Esophagus squamous epithelium (tissue), 5 donors: ENCODE measurements at regions not wholly inside any gene's neighbourhood (a gene's known extent, or its start where the extent isn't known, plus 50 kb on each side); places are given as distances from the start of the nearest gene placed in this dataset.

Experiments used
- DNase-seq: peaks from one replicate; lab custom pipeline; 2025; lab: John Stamatoyannopoulos, UW
- H3K27ac ChIP-seq, 4 donors: fragments of 200-600 bp; sonication (generic); one replicate each; pipeline ENCODE4 v1.5.1; 2016 to 2019; ENCODE audit warnings: mild to moderate bottlenecking in 1 of 4
- H3K27me3 ChIP-seq, 4 donors: fragments of 200-600 bp; sonication (generic); 1 replicate in 3 of 4; 2 replicates in 1 of 4; pipeline versions ENCODE4 v1.5.1 to v1.6.0; 2017 to 2021; ENCODE audit warnings: antibody characterized with exemption in 1 of 4
- H3K36me3 ChIP-seq, 3 donors: fragments of 200-600 bp; sonication (generic); one replicate each; pipeline ENCODE4 v1.5.1; 2016 to 2019
- H3K4me1 ChIP-seq, 3 donors: fragments of 200-600 bp; sonication (generic); one replicate each; pipeline ENCODE4 v1.5.1; 2017 to 2019
- H3K4me3 ChIP-seq, 4 donors: fragments of 200-600 bp; sonication (generic); 1 replicate in 3 of 4; 2 replicates in 1 of 4; pipeline ENCODE4 v1.5.1; 2016 to 2019; ENCODE audit warnings: mild to moderate bottlenecking in 2 of 4, moderate library complexity in 1 of 4
- H3K9me3 ChIP-seq, 3 donors: fragments of 200-600 bp; sonication (generic); one replicate each; pipeline ENCODE4 v1.5.1; 2016 to 2019
- POLR2A ChIP-seq, 4 donors: fragments of 450-650 bp; IDR thresholded peaks; one replicate each; pipeline ENCODE4 v1.6.1; 2017; ENCODE audit warnings: antibody characterized with exemption in 4 of 4, mild to moderate bottlenecking in 4 of 4, moderate library complexity in 3 of 4
- WGBS, 2 donors: methylation state at CpG; one replicate each; pipeline ENCODE4 v1.1.5; 2018; 5-methylcytosine and 5-hydroxymethylcytosine counted together
- intact Hi-C: fragments of 100-400 bp; cut with DNase I; formaldehyde crosslinking; loops from one replicate; pipeline ENCODE4 v1.15.0; 2022
- TF ChIP-seq, protein P1 (sequence below), 6 experiments: fragments of 450-650 bp in 4 of 6; fragments of 200-600 bp in 2 of 6; sonication (generic) in 2 of 6; IDR thresholded peaks; one replicate each; pipeline ENCODE4 v1.5.1; 2016 to 2019; ENCODE audit warnings: antibody characterized with exemption in 6 of 6, mild to moderate bottlenecking in 4 of 6, moderate library complexity in 4 of 6
- donor health status: DM: yes; HTN: yes; CAD: no.

DNA sequence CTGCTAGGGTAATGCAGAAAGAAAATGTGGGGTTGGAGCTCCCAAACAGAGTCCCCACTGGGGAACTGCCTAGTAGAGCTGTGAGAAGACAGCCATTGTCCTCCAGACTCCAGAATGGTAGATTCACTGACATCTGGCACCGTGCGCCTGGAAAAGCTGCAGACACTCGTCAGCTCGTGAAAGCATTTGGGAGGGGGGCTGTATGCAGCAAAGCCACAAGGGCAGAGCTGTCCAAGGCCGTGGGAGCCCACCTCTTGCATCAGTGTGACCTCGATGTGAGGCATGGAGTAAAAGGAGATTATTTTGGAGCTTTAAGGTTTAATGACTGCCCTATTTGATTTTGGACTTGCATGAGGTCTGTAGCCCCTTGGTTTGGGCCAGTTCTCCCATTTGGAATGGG is 242.9 kb downstream of the VGLL3 start:
- Histone ChIP-seq H3K27ac (no peak overlapping the region), H3K27me3 (no peaks in the 10 kb centered on the region), H3K4me1 (no peaks in the 10 kb centered on the region), H3K9me3 (no peaks in the 10 kb centered on the region), H3K36me3 (no peaks in the 10 kb centered on the region), H3K4me3 (no peak overlapping the region)
- DNase-seq: no peak
- TF ChIP-seq, protein P1, sequence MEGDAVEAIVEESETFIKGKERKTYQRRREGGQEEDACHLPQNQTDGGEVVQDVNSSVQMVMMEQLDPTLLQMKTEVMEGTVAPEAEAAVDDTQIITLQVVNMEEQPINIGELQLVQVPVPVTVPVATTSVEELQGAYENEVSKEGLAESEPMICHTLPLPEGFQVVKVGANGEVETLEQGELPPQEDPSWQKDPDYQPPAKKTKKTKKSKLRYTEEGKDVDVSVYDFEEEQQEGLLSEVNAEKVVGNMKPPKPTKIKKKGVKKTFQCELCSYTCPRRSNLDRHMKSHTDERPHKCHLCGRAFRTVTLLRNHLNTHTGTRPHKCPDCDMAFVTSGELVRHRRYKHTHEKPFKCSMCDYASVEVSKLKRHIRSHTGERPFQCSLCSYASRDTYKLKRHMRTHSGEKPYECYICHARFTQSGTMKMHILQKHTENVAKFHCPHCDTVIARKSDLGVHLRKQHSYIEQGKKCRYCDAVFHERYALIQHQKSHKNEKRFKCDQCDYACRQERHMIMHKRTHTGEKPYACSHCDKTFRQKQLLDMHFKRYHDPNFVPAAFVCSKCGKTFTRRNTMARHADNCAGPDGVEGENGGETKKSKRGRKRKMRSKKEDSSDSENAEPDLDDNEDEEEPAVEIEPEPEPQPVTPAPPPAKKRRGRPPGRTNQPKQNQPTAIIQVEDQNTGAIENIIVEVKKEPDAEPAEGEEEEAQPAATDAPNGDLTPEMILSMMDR (IDR thresholded peaks at IDR 0.05): no peak
- TF ChIP-seq POLR2A (IDR thresholded peaks at IDR 0.05): no peak
- intact Hi-C loops: no loop called here
- WGBS, 2 donors: 40 to 68% methylated on average over 1 to 6 of the region's 6 CpGs

DNA sequence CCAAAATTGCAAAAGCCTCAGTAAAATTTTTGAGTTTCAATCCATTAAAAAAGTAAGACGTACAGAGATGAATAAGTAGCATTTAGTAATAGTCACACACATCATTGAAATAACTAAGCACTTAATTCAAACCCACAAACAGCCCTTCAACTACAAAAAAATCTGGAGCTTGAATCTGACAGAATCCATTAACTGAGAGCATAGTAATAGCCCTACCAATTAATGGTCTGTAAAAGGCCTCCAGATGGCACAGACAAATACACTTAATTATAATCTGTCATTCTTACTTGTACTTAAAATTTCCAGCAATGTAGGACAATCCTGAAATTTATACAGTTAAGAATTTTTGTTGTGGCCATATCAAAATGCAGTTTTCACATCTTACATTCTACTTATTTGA is 246.9 kb downstream of the VGLL3 start:
- Histone ChIP-seq H3K27ac (no peak overlapping the region), H3K27me3 (no peaks in the 10 kb centered on the region), H3K4me1 (no peaks in the 10 kb centered on the region), H3K4me3 (no peak overlapping the region), H3K36me3 (no peaks in the 10 kb centered on the region), H3K9me3 (no peaks in the 10 kb centered on the region)
- no peak for DNase-seq
- 0 to 69% methylated on average over 1 of the region's 1 CpG for WGBS, 2 donors
- no peak for TF ChIP-seq POLR2A (IDR thresholded peaks at IDR 0.05)
- TF ChIP-seq, protein P1 (IDR thresholded peaks at IDR 0.05): no peak
- intact Hi-C loops: no loop called here

DNA sequence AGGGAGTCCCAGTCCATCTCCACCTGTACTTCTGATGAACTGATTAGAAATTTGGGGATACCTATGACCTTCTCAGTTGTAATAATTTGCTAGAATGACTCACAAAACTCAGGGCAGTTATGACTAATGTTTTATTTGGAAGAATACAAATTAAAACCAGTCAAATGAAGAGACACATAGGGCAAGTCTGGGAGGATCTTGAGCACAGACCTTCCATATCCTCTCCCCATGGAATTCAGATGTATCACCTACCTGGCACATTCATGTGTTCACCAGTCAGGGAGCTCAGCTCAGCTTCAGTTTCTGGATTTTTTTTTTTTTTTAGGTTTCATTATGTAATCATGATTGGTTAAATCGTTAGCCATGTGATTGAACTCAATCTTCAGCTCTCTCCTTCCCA is 247.7 kb downstream of the VGLL3 start:
- 70 to 75% methylated on average over 1 of the region's 1 CpG for WGBS, 2 donors
- Histone ChIP-seq H3K4me3 (no peak overlapping the region), H3K27ac (no peak overlapping the region), H3K4me1 (no peaks in the 10 kb centered on the region), H3K36me3 (no peaks in the 10 kb centered on the region), H3K27me3 (no peaks in the 10 kb centered on the region), H3K9me3 (no peaks in the 10 kb centered on the region)
- no peak for TF ChIP-seq POLR2A (IDR thresholded peaks at IDR 0.05)
- TF ChIP-seq, protein P1 (IDR thresholded peaks at IDR 0.05): no peak
- intact Hi-C loops: no loop called here
- DNase-seq: no peak

DNA sequence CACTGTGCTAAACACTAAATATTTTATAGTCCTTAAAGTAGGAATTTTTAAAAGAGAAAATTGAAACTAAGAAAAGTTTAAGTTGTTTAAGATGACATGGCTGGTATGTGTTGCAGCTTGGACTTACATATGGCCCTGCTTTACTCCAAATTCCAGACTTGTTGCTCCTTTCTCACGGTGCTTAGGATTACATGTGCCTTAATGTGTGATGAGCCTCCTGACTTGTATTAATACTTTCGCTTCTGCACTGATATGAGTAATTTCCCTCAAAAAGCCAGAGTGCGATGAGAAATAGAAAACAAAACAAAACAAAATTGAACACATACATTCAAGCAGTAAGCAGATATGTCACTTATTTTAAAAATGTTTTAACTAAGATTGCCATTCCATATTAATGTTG is 250.2 kb downstream of the VGLL3 start:
- H3K27me3 ChIP-seq: no peaks in the 10 kb centered on the region
- no peaks in the 10 kb centered on the region for H3K4me1 ChIP-seq
- WGBS, 2 donors: 87 to 90% methylated on average over 3 of the region's 3 CpGs
- no peaks in the 10 kb centered on the region for H3K36me3 ChIP-seq
- intact Hi-C loops: no loop called here
- no peaks in the 10 kb centered on the region for H3K9me3 ChIP-seq
- H3K4me3 ChIP-seq: no peak overlapping the region
- H3K27ac ChIP-seq: no peak overlapping the region
- TF ChIP-seq, protein P1 (IDR thresholded peaks at IDR 0.05): no peak
- no peak for TF ChIP-seq POLR2A (IDR thresholded peaks at IDR 0.05)
- DNase-seq: no peak

DNA sequence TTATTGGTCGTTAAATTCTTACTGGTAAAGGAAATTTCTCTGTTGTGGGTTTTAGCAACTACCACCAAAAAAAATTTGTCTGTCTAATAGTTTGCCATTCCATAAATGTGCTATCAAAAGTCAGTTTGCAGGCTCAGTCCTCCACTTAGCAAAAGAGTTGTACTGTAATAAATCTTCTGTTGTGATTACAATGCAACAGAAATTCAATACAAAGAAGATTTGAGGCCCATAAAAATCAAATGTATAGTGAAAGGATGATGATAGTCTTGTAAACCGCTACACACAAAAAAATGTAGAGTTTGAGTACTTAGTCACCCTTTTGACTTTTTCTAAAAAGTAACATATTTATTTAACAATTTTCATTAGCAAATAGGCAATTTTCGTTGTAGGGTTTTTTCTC is 251.7 kb downstream of the VGLL3 start:
- no peaks in the 10 kb centered on the region for H3K9me3 ChIP-seq
- H3K27ac ChIP-seq: no peak overlapping the region
- TF ChIP-seq, protein P1 (IDR thresholded peaks at IDR 0.05): no peak
- TF ChIP-seq POLR2A (IDR thresholded peaks at IDR 0.05): no peak
- no peaks in the 10 kb centered on the region for H3K36me3 ChIP-seq
- DNase-seq: no peak
- intact Hi-C loops: no loop called here
- H3K27me3 ChIP-seq: no peaks in the 10 kb centered on the region
- 60 to 66% methylated on average over 3 of the region's 3 CpGs for WGBS, 2 donors
- no peaks in the 10 kb centered on the region for H3K4me1 ChIP-seq
- no peak overlapping the region for H3K4me3 ChIP-seq
